ENCODE measurements at regions not wholly inside any gene's neighbourhood (a gene's known extent, or its start where the extent isn't known, plus 50 kb on each side); places are given as distances from the start of the nearest gene placed in this dataset.

GRCh38 chr17:65334406-65334805 lies 197.2 kb downstream of the RGS9 start:
- Histone ChIP-seq H3K56ac (ENCODE audit: extremely low read depth, insufficient read depth, low read length) (no peak overlapping the region), H3K9me1 (ENCODE audit: insufficient read depth, low read length) (no peaks in the 10 kb centered on the region), H2BK120ac (ENCODE audit: low read depth, low read length) (no peak overlapping the region), H3K27me3 (ENCODE audit: control insufficient read depth, insufficient read depth, low read length) (peaks cover 4% of the 10 kb centered on the region), H2AK9ac (replicated peaks; ENCODE audit: low read depth, low read length, poor library complexity) (no peak overlapping the region), H3K4me2 (ENCODE audit: low read depth, low read length) (no peak overlapping the region), H3K79me1 (ENCODE audit: low read depth in 1 of 2, low read length in 2 of 2) (no peaks in the 10 kb centered on the region), H3K4me1 (ENCODE audit: control insufficient read depth, insufficient read depth, low read length) (no peaks in the 10 kb centered on the region), H2AK5ac (ENCODE audit: low read depth, low read length) (no peak overlapping the region), H2AFZ (replicated peaks; ENCODE audit: low read length, poor library complexity) (no peak overlapping the region), H3K27ac (ENCODE audit: insufficient read depth, low read length) (no peak overlapping the region), H3K18ac (ENCODE audit: low read depth, low read length) (no peak overlapping the region), H3K9ac (ENCODE audit: low read depth, low read length) (no peak overlapping the region), H4K5ac (ENCODE audit: low read depth, low read length) (no peak overlapping the region), H2BK15ac (ENCODE audit: low read depth, low read length) (no peak overlapping the region), H2BK5ac (ENCODE audit: low read depth, low read length, poor library complexity, severe bottlenecking) (no peak overlapping the region), H3K9me3 (ENCODE audit: control insufficient read depth, insufficient read depth, low read length) (no peaks in the 10 kb centered on the region), H3K36me3 (ENCODE audit: control insufficient read depth, insufficient read depth, low read length) (no peaks in the 10 kb centered on the region), H3K4me3 (ENCODE audit: insufficient read depth, low read depth, low read length) (no peak overlapping the region), H3K4ac (ENCODE audit: low read depth, low read length) (no peak overlapping the region), H4K91ac (ENCODE audit: insufficient read depth, low read depth, low read length) (no peak overlapping the region), H4K20me1 (ENCODE audit: insufficient read depth, low read length) (no peaks in the 10 kb centered on the region), H2BK20ac (ENCODE audit: low read depth, low read length) (no peak overlapping the region), H3K23ac (ENCODE audit: low read depth, low read length) (no peak overlapping the region), H3K14ac (replicated peaks; ENCODE audit: low read depth, low read length) (no peak overlapping the region), H4K8ac (ENCODE audit: low read depth in 2 of 2, low read length in 2 of 2) (no peak overlapping the region)
- in situ Hi-C loops (cut with MboI; ENCODE audit: low sequenced_read_pairs) (no loop called here), intact Hi-C loops (cut with micrococcal nuclease) (no loop called here), dilution Hi-C loops (cut with HindIII; ENCODE audit: low sequenced_read_pairs, unreplicated experiment) (no loop called here)
- ChIA-PET CTCF (no interaction called here), POLR2A (ENCODE audit: unreplicated experiment) (no interaction called here)
- no peak for TF ChIP-seq CTCF (conservative IDR thresholded peaks at IDR 0.05; ENCODE audit: low read depth, low read length)
- TF ChIP-seq CHD1 (IDR thresholded peaks at IDR 0.05; ENCODE audit: low read depth, low read length) = no peak
- no peak for TF ChIP-seq MAFK (IDR thresholded peaks at IDR 0.05; ENCODE audit: low read depth, low read length)
- no peak for TF ChIP-seq POLR2A (IDR thresholded peaks at IDR 0.05; ENCODE audit: low read depth, low read length)
- WGBS, 2 experiments (ENCODE audit: extremely low coverage in 2 of 2, insufficient read length in 1 of 2) = 92% methylated on average over 4 of the region's 6 CpGs; no CpG with 5 or more reads in 1 of the 2 experiments
- ATAC-seq (ENCODE audit: low read depth) (no peak), DNase-seq (no peak)
- BruUV-seq (replicated peaks) = no TSS peak

Measured in IMR-90 (cell line).